Thoracic aorta (tissue), 2 donors: ENCODE measurements at regions not wholly inside any gene's neighbourhood (a gene's known extent, or its start where the extent isn't known, plus 50 kb on each side); places are given as distances from the start of the nearest gene placed in this dataset.
"Not testable (repeated sequence)": the region's sequence is repeated elsewhere in the genome, so short reads cannot be mapped to it uniquely, and the experiment has no call there.

ENCODE experiments used
- ATAC-seq: fragments of 150-250 bp; one replicate; pipeline ENCODE4 v1.8.0; 2017; ENCODE audit warnings: low read depth; ENCODE audit not compliant: insufficient number of reproducible peaks, low FRiP score
- DNase-seq: peaks from one replicate; pipeline ENCODE4 v3.0.0-alpha.2; 2020; ENCODE audit warnings: low spot score
- H3K27ac ChIP-seq, 2 donors: fragments of 200-600 bp; sonication (generic); 1 replicate in 1 of 2; 2 replicates in 1 of 2; pipeline ENCODE4 v1.5.1; 2016; ENCODE audit warnings: mild to moderate bottlenecking in 2 of 2, moderate library complexity in 2 of 2
- H3K27me3 ChIP-seq: fragments of 200-600 bp; sonication (generic); replicated peaks from 2 replicates; pipeline ENCODE4 v1.6.0; 2016; ENCODE audit warnings: mild to moderate bottlenecking; ENCODE audit not compliant: insufficient read depth
- H3K36me3 ChIP-seq: fragments of 200-600 bp; sonication (generic); one replicate; pipeline ENCODE4 v1.5.1; 2016
- H3K4me1 ChIP-seq, 2 donors: fragments of 200-600 bp; sonication (generic); 1 replicate in 1 of 2; 2 replicates in 1 of 2; pipeline versions ENCODE4 v1.5.1 to v1.6.0; 2016; ENCODE audit warnings: low read depth in 2 of 2, mild to moderate bottlenecking in 1 of 2; ENCODE audit not compliant: control insufficient read depth in 1 of 2
- H3K4me3 ChIP-seq: fragments of 200-600 bp; sonication (generic); 2 replicates; pipeline ENCODE4 v1.5.1; 2016; ENCODE audit warnings: mild to moderate bottlenecking
- H3K9me3 ChIP-seq: fragments of 200-600 bp; sonication (generic); 2 replicates; pipeline ENCODE4 v1.5.1; 2016
- TF ChIP-seq, protein P1 (sequence below): fragments of 200-600 bp; sonication (generic); IDR thresholded peaks from one replicate; pipeline ENCODE4 v1.5.1; 2019; ENCODE audit warnings: antibody characterized with exemption

DNA sequence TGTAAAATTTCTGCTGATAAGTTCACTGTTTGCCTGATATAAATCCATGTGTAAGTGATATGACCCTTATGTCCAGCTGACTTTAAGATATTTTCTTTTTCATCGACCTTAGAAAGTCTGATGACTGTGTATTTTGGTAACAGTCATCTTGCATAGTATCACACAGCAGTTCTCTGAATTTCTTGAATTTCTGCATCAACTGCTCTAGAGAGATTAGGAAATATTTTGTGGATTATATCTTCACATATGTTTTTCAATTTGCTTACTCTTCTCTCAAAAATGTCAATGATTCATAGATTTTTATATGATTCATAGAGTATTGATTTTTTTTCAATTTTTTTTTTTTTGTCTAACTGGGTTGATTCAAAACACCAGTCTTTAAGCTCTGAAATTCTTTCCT lies 945.3 kb downstream of the TRIB2 start:
- no peak overlapping the region for H3K27ac ChIP-seq
- H3K9me3 ChIP-seq, result no peaks in the 10 kb centered on the region
- ATAC-seq (no peak), DNase-seq (no peak)
- TF ChIP-seq, protein P1, sequence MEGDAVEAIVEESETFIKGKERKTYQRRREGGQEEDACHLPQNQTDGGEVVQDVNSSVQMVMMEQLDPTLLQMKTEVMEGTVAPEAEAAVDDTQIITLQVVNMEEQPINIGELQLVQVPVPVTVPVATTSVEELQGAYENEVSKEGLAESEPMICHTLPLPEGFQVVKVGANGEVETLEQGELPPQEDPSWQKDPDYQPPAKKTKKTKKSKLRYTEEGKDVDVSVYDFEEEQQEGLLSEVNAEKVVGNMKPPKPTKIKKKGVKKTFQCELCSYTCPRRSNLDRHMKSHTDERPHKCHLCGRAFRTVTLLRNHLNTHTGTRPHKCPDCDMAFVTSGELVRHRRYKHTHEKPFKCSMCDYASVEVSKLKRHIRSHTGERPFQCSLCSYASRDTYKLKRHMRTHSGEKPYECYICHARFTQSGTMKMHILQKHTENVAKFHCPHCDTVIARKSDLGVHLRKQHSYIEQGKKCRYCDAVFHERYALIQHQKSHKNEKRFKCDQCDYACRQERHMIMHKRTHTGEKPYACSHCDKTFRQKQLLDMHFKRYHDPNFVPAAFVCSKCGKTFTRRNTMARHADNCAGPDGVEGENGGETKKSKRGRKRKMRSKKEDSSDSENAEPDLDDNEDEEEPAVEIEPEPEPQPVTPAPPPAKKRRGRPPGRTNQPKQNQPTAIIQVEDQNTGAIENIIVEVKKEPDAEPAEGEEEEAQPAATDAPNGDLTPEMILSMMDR, result no peak
- no peaks in the 10 kb centered on the region for H3K27me3 ChIP-seq
- H3K4me3 ChIP-seq, result no peak overlapping the region
- no peaks in the 10 kb centered on the region for H3K36me3 ChIP-seq
- no peaks in the 10 kb centered on the region for H3K4me1 ChIP-seq

DNA sequence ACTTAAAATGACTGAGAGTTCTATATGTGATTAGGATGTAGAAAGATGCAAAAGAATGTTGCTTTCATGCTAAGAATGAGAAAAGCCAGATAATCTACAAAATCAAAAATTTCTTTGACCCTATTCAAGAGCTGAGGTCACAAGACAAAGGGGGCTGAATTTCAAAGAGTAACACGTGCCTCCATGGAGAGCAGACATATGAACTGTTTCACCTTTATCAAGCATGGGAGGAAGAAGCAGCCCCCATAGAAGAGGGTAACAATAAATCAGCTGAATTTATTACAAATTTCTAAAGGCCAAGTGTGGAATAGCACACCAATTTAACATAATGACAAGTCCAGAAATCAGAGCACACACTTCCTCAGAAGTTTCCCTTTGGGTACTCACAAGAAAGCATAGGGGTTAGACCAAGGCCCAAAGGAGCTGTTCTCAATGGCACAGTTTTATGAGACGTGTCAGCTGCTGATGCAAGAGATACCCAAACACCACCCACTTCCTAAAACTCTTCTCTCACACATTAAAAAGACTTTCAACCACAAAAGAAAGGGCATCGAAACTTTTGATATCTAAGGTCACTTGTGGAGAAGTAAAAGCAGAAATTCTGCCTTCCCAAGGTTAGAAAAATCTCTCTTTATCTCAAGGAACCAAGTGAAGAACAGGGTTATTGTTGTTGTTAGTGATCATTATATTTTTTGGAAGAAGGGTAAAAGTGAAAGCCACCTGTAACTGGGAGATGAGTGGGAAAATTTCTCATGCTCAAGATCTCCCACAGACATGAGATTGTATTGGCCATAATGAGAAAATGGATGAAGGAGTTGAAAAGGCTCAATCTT lies 950.1 kb downstream of the TRIB2 start:
- Histone ChIP-seq H3K4me3 (no peak overlapping the region), H3K9me3 (no peaks in the 10 kb centered on the region), H3K27me3 (no peaks in the 10 kb centered on the region), H3K36me3 (no peaks in the 10 kb centered on the region), H3K27ac (no peak overlapping the region), H3K4me1 (no peaks in the 10 kb centered on the region)
- ATAC-seq, result no peak
- TF ChIP-seq, protein P1, result no peak
- DNase-seq, result no peak

DNA sequence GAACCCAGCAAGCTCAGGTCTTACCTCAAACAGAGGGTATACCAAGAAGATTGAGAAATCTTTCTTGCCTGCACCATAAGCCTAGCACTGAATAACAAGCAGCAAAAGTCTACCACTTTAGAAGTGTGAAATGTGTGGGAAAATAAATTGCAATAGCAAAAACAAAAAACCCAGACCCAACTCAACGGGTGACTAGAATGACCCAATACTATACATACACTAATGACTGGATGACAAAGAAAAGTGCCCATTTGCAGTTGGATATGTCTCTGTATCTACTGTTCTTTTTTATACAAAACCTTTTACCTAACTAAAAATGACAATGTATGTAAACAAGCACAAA lies 950.6 kb downstream of the TRIB2 start:
- Histone ChIP-seq H3K9me3 (no peaks in the 10 kb centered on the region), H3K4me3 (no peak overlapping the region), H3K36me3 (no peaks in the 10 kb centered on the region), H3K27me3 (no peaks in the 10 kb centered on the region), H3K27ac (no peak overlapping the region), H3K4me1 (no peaks in the 10 kb centered on the region)
- DNase-seq (no peak), ATAC-seq (no peak)
- TF ChIP-seq, protein P1, result no peak

DNA sequence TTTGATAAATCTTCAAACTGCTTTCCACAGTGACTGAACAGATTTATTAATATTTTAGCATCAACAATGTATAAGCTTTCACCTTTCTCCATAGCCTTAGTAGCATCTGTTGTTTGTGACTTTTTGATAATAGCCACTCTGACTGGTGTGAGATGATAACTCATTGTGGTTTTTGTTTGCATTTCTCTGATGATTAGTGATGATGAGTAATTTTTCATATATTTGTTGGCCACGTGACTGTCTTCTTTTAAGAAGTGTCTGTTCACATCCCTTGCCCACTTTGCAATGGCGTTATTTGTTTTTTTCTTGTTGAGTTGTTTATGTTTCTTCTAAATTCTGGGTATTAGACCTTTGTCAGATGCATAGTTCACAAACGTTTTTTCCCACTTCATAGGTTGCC lies 952.9 kb downstream of the TRIB2 start:
- DNase-seq, result no peak

DNA sequence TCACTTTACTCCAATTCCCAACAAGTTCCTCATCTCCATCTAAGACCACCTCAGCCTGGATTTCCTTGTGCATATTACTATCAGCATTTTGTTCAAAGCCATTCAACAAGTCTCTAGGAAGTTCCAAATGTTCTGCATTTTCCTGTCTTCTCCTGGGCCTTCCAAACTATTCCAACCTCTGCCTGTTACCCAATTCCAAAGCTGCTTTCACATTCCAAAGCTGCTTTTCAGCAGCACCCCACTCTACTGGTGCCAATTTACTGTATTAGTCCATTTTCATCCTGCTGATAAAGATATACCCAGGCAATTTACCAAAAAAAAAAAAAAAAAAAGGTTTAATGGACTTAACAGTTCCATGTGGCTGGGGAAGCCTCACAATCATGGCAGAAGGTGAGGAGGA lies 957.1 kb downstream of the TRIB2 start:
- not testable (repeated sequence) for H3K9me3 ChIP-seq, H3K36me3 ChIP-seq, ATAC-seq, H3K4me1 ChIP-seq, DNase-seq, H3K27ac ChIP-seq, H3K4me3 ChIP-seq, H3K27me3 ChIP-seq

More for the DNA sequence above, 952.9 kb downstream of the TRIB2 start:
- H3K4me1 ChIP-seq, result no peaks in the 10 kb centered on the region
- H3K36me3 ChIP-seq, result no peaks in the 10 kb centered on the region
- H3K9me3 ChIP-seq, result no peaks in the 10 kb centered on the region
- TF ChIP-seq, protein P1, result no peak
- H3K27me3 ChIP-seq, result no peaks in the 10 kb centered on the region
- H3K4me3 ChIP-seq, result no peak overlapping the region
- ATAC-seq, result no peak
- no peak overlapping the region for H3K27ac ChIP-seq

DNA sequence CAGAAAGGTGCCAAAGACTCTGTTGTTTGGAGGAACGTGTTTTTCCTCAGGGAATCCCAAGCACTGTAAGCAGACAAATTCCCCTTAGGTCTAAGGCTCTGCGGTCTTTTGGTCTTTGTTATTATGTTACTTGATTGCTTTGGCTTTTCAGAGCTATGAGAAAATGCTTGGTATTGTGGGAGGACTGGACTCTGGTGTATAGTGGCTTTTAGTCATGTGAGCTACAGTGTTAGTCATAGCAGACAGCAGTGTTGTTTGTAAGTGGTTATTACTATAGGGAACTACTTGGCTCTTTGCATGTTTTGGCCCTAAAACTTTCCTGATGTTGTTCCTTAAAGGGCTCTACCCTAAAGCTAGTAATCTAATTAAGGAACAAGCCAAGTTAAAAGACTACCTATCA lies 956.2 kb upstream of the LRATD1 start:
- TF ChIP-seq, protein P1, result no peak
- no peak for DNase-seq
- H3K27me3 ChIP-seq, result no peaks in the 10 kb centered on the region
- no peaks in the 10 kb centered on the region for H3K9me3 ChIP-seq
- no peak overlapping the region for H3K4me3 ChIP-seq
- no peaks in the 10 kb centered on the region for H3K4me1 ChIP-seq
- no peak for ATAC-seq
- no peak overlapping the region for H3K27ac ChIP-seq
- H3K36me3 ChIP-seq, result no peaks in the 10 kb centered on the region
